ENCODE measurements at regions not wholly inside any gene's neighbourhood (a gene's known extent, or its start where the extent isn't known, plus 50 kb on each side); places are given as distances from the start of the nearest gene placed in this dataset.
"Not testable (repeated sequence)": the region's sequence is repeated elsewhere in the genome, so short reads cannot be mapped to it uniquely, and the experiment has no call there.

DNA sequence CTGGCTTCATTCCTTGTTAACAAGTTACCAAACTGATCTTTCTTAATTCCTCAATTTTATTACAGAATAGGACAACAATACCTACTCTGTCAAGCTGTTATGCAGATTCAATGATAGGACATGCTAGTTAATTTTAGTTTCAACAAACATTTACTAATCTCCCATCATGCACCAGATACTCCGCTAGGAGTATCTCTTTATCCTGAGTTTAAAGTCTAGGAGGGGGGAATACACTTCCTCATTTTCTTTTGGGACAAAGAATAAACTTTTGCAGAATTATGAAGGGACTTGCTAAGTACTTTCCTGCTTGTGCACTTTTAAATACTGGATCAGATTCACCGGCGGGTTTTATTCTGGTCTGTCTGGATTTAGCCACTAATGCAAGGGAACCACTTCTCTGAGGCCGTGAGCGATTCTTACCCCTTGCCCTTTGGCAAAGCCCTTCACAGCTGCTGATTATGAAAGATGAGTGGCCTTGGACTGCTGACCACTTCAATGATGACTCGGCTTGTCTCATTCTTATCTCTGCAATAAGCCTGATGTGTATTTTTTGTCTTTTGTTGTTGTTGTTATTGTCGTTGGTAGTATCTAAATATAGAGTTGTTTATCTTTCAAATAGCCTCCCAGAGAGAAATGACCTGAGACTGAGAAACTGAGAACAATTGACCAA, 73.9 kb downstream of the RMI1 start:
- no peak for DNase-seq

DNA sequence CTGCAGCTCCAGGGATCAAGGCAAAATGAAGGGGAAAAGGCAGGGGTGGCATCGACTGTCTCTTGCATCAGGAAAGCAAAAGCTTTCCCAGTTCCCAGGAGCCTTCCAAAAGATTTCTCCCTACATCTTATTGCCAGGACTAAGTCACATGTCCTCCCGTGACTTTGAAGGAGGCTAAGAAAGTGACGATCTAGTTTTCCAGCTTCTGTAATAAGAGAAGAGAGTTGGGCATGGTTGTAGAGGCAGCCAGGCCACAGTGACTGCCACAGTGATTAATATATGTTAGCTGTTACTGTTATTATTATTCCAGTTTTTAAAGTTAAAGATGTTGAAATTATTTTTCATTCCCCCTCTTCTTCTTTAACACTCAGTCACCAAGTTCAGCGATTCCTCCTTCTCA, 77.1 kb downstream of the RMI1 start:
- no peak for DNase-seq

DNA sequence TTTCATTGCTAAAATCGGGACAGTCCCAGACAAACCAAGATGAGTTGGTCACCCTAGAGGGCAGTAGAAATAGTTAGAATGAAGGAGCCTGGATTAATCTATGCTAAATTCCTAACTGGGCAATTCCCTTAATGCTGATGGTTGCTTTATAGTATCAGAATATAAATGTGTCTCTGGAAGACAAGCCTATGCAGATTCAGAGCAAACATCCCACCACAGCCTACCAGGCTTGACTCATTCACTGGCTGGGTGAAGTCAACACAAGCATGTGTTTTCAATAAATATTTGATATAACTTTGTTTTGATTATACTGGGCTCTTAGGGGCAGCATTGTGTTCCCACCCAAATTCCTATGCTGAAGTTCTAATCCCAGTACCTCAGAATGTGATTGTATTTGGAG, 79.3 kb downstream of the RMI1 start:
- no peak for DNase-seq

DNA sequence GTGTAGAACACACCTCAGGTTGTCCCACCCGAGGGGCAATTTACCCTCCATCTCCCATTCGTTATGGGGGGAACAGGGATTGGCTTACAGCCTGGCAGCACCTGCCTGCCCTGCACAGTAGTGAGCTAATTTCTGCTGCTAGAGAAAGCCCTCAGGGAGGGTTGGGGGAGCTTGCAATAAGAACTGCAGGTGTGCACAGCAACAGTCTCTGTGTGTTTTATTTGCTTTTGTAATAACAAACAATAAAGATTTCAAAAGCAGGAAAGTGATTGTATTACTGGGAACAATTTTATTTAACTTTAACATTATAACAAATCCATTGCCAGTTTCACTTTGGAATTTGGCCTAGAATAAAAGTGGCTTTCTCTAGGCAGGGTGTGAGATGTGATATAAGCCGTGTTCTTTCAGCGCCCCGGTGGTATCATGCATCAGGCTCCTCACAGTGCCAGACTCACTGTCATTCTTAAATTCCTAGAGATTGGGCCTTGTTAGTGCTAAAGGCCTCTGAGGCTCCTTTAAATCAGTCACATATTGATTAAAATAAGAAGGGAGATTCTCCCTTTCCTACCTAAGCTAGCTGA, 81.1 kb downstream of the RMI1 start:
- DNase-seq: peak; percentile 28

DNA sequence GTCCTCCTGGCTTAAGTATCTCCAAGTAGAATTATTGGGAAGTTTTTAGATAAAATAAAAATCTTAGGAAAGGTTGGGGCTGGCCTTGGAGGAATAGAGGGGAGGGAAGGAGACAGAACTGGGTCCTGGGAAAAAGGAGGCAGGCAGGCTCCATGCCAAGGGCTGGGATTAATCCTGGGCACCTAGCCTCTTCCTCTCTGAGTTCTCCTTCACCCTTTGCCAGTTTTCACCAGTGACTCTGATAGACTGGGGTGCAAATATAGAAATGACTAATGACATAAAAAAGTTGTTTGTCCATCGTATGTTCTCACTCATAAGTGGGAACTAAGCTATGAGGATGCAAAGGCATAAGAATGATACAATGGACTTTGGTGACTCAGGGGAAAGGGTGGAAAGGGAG, 81.9 kb downstream of the RMI1 start:
- DNase-seq: no peak

DNA sequence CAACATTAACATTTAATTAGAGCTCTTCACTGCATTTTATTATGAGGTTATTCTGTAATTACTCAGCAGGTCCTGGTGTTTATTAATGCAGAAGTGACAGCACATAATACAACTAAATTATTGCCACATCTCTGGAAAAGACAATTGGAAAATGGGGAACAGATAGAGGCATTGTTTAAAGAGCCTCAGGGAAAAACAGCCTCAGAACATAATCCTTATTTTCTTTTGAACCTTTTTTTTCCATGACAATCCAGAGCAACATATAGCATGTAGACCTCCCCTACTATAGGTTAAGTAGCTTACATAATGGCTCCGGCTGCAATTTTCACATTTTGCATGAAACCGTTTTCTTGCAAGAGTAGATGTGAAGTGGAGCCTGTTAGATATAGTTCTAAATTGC, 87.2 kb downstream of the RMI1 start:
- DNase-seq: no peak

DNA sequence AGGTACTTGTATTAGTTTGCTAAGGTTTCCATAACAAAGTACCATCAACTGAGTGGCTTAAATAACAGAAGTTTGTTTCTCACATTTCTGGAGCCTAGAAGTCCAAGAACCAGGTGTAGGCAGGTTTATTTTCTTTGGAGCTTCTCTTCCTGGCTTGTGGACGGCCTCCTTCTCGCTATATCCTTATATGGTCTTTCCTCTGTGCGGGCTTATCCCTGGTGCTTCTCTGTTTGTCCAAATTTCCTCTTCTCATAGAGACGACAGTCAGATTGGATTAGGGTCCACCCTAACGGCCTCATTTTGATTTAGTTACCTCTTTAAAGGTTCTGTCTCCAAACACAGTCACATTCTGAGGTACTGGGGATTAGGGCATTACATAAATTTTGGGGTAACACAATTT, 88.3 kb downstream of the RMI1 start:
- DNase-seq: no peak

DNA sequence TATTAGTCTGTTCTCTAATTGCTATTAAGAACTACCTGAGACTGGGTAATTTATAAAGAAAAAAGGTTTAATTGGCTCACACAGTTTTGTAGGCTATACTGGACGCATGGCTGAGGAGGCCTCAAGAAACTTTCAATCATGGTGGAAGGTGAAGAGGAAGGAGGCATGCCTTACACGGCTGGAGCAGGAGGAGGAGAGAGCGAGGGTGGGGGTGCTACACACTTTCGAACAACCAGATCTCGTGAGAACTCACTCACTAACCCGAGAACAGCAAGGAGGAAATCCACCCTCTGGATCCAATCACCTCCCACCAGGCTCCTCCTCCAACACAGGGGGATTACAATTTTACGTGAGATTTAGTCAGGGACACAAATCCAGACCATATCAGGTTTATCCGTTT, 90.0 kb downstream of the RMI1 start:
- no peak for DNase-seq

DNA sequence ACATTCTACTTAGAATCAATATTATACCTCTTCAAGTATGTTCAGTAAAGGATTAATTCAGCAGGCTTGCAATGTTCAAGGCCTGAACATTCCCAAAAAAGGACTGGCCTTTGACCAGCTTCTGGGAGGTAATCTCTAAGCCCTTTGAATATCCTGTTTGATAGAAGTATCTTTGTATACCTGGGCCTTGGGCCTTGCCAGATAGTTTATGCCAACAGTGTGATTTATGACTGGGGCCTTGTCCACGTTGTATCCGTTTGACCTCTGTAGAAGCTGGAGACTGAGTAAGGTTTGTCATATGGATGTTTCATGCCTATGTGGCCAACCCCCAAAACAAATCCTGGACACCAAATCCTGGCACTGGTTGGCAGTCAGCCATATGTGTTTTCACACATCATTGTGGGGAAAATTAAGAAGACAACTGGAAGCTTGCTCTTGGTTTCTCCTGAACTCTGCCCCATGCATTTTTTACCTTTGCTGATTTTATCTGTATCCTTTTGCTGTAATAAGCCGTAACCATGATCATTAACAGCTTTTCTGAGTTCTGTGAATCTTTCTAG, 92.1 kb downstream of the RMI1 start:
- DNase-seq: no peak

DNA sequence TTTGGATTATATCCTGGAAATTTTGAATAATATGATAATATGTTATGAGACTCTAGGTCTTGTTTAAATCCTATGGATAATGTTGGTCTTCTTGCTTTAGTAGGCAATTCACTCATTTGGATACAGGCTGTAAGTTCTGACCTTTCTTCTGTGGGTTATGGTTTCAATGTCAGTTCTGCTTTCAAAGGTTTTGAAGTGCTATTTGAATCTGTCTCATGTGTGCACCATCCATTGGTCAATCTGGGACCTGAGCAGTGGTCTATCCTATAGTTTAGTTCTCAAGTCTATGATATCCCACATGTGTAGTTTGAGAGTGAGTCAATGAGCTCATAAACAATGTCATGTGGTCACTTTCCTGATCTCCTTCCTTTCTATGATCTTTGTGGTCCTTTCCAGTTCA, 94.4 kb downstream of the RMI1 start:
- DNase-seq: no peak

DNA sequence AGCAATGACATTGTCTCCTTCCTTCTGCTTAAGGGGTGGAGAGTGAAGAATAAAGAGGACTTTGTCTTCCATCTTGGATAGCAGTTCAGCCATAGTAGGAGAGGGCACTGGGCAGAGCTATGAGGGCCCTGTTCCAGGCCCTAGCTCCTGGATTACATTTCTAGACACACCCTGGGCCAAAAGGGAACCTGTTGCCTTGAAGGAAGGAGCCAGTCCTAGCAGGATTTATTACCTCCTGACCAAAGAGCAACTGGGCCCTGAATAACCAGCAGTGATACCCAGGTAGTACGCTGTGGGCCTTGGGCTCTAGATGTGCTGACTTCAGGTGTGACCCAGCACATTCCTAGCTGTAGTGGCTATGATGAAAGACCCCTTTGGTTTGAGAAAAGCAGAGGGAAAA, 95.8 kb downstream of the RMI1 start:
- no peak for DNase-seq

DNA sequence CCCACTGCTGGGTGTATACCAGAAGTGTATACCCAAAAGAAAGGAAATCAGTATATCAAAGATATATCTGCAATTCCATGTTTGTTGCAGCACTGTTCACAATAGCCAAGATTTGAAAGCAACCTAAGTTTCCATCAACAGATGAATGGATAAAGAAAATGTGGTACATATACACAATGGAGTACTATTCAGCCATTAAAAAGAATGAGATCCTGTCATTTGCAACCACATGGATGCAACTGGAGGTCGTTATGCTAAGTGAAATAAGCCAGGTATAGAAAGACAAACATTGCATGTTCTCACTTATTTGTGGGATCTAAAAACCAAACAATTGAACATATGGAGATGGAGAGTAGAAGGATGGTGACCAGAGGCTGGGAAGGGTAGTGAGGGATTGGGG, 97.2 kb downstream of the RMI1 start:
- DNase-seq: not testable (repeated sequence)

DNA sequence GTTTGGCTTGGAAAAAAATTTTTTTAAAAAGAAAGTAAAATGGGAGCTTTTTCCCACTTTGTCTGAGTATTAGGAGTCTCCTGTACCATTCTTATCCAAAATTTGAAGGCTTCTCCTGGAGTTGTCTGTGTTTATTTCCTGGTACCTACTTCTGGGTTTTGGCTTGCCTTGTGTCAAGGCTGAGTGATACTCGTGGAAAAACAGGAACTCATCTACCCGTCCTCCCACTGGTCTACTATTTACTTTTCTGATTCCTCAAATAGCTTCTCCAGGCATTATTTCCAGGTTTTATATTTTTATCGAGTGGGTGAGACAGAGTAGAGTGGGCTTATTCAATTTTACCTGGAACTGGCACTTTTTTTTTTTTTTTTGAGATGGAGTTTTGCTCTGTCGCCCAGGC, 99.4 kb downstream of the RMI1 start:
- DNase-seq: no peak

DNA sequence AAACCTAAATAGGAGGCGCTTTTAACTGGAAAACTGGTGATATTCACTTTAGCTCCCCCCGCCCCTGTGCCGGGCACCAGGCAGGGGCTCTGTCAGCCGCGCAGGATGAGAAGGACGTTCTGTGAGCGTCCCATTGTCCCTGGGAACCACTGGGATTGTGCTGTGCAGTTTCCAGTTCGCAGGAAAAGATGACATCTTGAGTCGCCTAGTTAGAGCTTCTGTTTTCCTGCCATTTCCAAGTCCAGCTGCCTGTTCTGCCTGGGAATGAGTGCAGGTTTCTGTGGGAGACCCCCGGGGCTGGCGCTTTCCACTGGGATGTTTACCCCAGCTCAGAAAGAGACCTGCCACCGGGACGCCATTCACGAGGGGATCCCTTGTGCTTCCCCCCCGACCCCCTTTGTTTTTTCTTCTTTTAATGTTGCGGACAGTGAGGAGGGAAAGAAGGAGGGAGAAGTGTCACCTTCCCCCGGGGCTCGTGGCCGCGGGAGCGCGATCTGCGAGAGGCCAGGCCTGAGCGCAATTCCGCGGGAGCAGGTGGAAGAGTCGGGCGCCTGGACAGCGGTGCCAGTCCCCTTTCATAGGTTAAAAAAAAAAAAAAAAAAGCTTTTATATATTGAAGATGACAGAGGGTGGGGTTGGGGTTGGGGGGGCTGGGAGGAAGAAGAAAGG, 121.5 kb downstream of the RMI1 start:
- no peak for DNase-seq

DNA sequence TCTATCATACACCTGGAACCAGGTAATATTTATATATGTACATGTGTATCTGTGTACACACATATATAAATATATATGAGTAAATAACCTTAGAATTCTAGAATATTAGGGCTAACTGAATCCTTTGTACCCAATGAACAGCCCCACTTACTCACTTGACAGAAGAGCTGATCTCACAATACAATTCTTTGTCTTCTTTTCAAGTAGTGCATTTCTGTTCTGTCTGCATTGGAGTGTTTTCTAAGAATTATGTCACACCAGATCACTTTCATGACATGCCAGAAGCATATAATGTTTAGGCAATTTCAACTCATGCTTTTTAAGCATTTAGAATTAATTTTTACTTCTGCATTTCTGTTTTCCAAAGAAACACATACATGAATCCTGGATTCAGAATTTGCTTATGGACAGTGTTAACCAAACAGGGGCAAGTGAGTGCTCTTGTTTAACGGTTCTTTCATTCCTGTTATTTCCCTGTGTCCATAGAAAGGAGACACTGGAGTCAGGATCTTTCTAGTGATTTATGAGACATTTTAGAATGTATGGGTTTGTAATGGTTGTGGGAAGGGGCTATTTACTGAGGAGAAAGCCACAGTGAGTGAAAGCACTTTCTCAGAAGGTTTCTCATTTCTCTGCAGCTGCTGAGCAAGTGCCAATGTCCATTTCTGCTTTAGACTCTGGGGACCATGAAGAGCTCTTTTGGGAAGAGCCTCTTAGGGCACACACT, 123.2 kb downstream of the RMI1 start:
- no peak for DNase-seq

DNA sequence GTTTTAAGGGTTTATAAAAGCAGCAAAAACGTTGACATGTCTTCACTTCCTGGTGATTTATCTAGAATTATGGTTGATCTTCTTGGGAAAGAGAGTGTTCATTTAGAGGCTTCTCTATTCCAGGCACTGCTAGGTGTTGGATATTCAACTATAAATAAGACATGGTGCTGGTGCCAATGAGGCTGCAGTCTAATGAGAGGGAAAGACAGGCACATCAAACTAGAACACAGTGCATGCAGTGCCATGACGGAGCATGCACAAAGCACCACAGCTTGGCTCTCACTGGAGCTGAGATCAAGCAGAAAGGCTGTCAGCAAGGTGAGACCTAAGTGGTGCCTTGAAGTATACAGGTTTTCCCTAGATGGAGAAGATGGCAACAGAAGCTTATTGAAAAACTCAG, 126.5 kb downstream of the RMI1 start:
- no peak for DNase-seq

DNA sequence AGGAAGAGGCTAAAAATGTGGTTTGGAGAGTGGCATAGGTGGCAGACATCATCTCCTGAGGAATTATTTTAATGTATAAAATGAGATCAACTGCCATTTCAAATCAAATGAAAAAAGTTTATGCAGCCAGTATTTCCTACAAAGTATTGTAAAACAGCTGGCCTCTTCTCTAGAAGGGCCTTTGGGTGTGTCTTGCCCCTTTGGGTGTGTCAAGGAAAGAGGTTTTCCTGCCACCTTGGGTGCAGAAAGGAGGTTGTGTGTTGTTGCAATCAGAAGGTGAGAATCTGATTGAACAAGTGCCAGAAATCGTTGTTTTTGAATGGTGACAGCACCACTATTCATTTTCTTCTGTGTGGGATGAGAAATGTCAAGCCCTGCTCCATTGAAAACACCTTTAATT, 127.4 kb downstream of the RMI1 start:
- DNase-seq: no peak

DNA sequence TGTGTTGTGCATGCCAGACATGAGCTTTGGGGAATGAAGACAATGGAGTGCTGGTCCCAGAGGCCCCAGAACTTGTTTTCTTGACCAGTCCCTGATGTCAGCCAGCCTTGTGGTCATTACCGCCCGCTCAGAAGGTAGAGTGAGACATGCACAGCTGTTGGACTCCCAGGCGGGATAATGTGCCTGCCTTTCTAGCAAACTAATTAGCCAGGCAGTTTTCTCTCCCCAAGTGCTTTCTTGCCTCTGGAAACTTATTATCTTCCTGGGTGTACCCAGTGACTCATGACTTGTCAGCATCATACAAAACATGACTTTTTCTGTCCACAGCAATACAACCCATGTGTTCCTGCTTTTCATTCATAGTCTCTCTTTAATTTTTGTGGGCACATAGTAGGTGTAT, 131.1 kb downstream of the RMI1 start:
- no peak for DNase-seq

DNA sequence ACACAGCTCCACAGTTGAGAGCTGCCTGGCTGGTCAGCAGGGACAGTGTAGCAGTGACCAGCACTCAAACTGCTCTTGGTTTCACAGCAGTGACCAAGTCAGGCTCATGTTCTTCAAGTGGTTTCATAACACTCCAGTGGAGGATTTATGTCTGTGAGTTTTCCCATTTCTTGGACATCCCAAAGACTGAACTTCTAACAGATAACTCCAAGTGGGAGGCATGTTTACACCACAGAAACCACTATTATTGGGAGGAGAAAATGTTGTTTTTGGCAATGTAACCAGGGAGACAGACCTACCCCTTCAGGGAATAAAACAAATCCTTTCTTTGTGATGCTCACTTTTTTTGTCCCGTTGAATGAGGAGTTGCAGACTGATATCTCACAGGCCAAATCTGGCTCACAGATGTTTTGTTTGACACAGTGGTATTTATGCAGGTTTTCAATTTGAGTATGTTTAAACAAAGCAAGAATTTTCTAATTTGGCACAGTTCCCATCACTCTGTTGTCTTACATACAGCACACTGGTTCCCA, 141.5 kb downstream of the RMI1 start:
- DNase-seq: no peak

DNA sequence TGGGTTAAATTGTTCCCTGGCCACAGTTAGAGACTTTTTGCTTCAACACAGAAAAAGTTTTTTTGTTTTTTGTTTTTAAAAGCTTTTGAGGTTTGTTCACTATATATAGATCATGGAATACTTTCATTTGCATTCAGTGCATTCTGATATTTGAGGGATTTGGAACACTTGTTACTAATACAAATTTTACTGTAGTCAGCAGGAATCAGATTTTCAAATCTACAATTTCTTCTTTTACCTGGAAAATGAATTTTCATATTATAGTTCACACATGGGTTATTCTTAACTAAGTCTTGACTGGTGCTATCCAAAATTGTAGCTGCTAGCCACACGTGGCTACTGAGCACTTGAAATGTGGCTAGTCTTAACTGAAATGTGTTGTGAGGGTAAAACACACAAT, 142.0 kb downstream of the RMI1 start:
- DNase-seq: no peak

DNA sequence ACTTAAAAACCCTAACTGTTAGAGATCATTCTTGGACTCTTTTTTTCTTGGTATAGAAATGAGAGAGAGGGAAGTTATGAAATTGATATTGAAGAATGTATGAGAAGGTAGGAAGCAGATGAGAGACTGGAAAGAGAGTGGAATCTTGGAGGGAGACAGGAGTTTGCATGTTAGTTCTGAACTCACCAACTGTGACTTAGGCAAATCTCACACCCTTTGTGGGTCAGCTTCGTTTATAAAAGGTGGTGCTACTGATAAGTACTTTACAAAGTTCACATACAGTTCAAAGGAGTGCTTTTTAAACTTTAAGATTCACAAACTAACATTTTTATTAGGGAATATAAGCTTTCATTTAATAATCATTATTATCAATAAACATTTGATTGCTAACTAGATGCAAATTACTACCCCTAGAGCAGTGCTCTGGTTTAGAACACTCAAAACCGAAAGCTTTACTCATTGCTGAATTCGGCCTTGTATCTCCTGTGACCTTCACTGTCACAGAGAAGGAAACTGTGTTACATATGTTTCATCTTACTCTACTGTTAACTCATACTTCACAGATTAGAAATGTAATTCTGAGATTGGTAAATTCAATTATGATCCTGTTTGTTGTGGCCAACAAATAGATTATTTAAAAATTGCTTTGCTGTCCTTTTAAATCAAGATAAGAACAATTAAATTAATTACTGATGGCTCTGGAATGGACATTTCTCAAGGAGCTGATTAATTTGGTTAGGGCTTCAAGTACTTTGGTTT, 143.2 kb downstream of the RMI1 start:
- DNase-seq: no peak

DNA sequence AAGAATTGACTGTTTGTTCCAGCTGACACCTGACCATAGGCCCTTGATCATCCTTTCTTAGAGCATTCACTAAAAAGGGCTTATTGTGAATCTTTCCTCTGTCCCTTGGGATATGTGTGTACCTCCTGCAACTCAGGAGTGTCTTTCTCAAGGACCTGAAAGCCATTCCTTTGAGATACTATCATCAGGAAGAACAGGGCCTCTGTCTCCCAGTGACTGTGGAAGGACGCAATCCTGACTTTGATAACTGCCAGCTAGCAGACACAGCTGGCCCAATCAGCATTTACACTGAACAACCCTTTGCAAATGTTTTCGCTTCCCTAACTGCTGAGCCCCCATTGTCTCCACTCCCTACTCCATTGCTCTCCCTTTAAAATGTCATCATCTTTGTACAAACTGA, 144.4 kb downstream of the RMI1 start:
- DNase-seq: no peak

DNA sequence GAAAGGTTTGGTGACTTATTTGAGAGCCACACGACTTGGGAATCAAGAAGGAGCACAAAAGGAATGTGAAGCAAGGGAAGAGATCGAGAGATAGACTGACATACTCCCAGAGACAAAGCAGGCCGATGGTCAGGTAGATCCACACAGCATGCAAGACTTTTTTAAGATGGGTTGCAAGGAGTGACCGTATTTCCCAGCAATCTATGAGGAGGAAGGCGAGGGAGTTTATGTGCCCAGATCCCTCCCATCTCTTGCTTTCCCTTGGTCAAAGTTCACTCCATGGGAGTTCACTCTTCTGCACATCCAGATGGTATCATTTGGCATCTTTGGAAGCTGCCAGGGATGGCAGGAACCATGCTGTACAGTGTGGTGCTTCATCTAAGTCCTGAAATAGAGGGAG, 148.9 kb downstream of the RMI1 start:
- no peak for DNase-seq

Measured in NCI-H774 (cell line).